ENCODE measurements at regions not wholly inside any gene's neighbourhood (a gene's known extent, or its start where the extent isn't known, plus 50 kb on each side); places are given as distances from the start of the nearest gene placed in this dataset.
"Not testable (repeated sequence)": the region's sequence is repeated elsewhere in the genome, so short reads cannot be mapped to it uniquely, and the experiment has no call there.

- TF ChIP-seq PATZ1 (CRISPR knock-in tag; IDR thresholded peaks at IDR 0.05; ENCODE audit: borderline replicate concordance), result no peak
- no peak for TF ChIP-seq ZNF70 (CRISPR knock-in tag; IDR thresholded peaks at IDR 0.05)
- no peak for TF ChIP-seq POU6F1 (CRISPR knock-in tag; IDR thresholded peaks at IDR 0.05; ENCODE audit: borderline replicate concordance, low read depth)
- no peak for TF ChIP-seq CSDC2 (CRISPR knock-in tag; IDR thresholded peaks at IDR 0.05)
- no peak for TF ChIP-seq CREB5 (CRISPR knock-in tag; IDR thresholded peaks at IDR 0.05; ENCODE audit: low read depth)
- TF ChIP-seq OSR1 (CRISPR knock-in tag; IDR thresholded peaks at IDR 0.05), result no peak
- TF ChIP-seq ARNTL (CRISPR knock-in tag; IDR thresholded peaks at IDR 0.05; ENCODE audit: borderline replicate concordance, low read depth), result no peak
- TF ChIP-seq BACH2 (CRISPR knock-in tag; IDR thresholded peaks at IDR 0.05; ENCODE audit: borderline replicate concordance), result no peak
- TF ChIP-seq ZFP30 (CRISPR knock-in tag; IDR thresholded peaks at IDR 0.05), result no peak
- no peak for TF ChIP-seq ZNF8 (CRISPR knock-in tag; IDR thresholded peaks at IDR 0.05)
- no peak for TF ChIP-seq ZC3H10 (CRISPR knock-in tag; IDR thresholded peaks at IDR 0.05)
- no peak for TF ChIP-seq RARB (CRISPR knock-in tag; IDR thresholded peaks at IDR 0.05)
- TF ChIP-seq GLIS3 (CRISPR knock-in tag; IDR thresholded peaks at IDR 0.05), result no peak
- TF ChIP-seq ESRRG (CRISPR knock-in tag; IDR thresholded peaks at IDR 0.05), result no peak
- no peak for TF ChIP-seq PPARA (CRISPR knock-in tag; IDR thresholded peaks at IDR 0.05; ENCODE audit: borderline replicate concordance)
- no peak for TF ChIP-seq TOX (CRISPR knock-in tag; IDR thresholded peaks at IDR 0.05; ENCODE audit: borderline replicate concordance)
- no peak for TF ChIP-seq CSRNP3 (CRISPR knock-in tag; IDR thresholded peaks at IDR 0.05)
- ATAC-seq, result no peak
These were observed 70.6 kb upstream of the BHLHE40 start for GRCh38 chr3:4908433-4909156.

GRCh38 chr3:4914464-4914863 lies 64.8 kb upstream of the BHLHE40 start:
- TF ChIP-seq ZFP3 (CRISPR knock-in tag; IDR thresholded peaks at IDR 0.05), result no peak
- no peak for TF ChIP-seq ZNF565 (CRISPR knock-in tag; conservative IDR thresholded peaks at IDR 0.05; ENCODE audit: low read depth)
- no peak for TF ChIP-seq POU6F1 (CRISPR knock-in tag; IDR thresholded peaks at IDR 0.05; ENCODE audit: borderline replicate concordance, low read depth)
- TF ChIP-seq PATZ1 (CRISPR knock-in tag; IDR thresholded peaks at IDR 0.05; ENCODE audit: borderline replicate concordance), result no peak
- TF ChIP-seq PPARA (CRISPR knock-in tag; IDR thresholded peaks at IDR 0.05; ENCODE audit: borderline replicate concordance), result no peak
- TF ChIP-seq BACH2 (CRISPR knock-in tag; IDR thresholded peaks at IDR 0.05; ENCODE audit: borderline replicate concordance), result no peak
- ATAC-seq, result no peak

GRCh38 chr3:4921589-4921988 lies 57.6 kb upstream of the BHLHE40 start:
- not testable (repeated sequence) for ATAC-seq
